NCI-H748 (cell line): ENCODE measurements at regions not wholly inside any gene's neighbourhood (a gene's known extent, or its start where the extent isn't known, plus 50 kb on each side); places are given as distances from the start of the nearest gene placed in this dataset.
A peak's percentile ranks its signal among the peaks of the same experiment; 100 is the strongest.

Experiments
- DNase-seq: peaks from one replicate; lab custom pipeline; 2025; ENCODE audit not compliant: unreplicated experiment; lab: John Stamatoyannopoulos, UW

GRCh38 chr12:98453492-98453891, 61.9 kb upstream of the TMPO start:
- DNase-seq, result no peak

GRCh38 chr12:98456041-98456440, 59.3 kb upstream of the TMPO start:
- peak; percentile 42 for DNase-seq

GRCh38 chr12:98456576-98457573, 58.5 kb upstream of the TMPO start:
- DNase-seq, result peak; percentile 83

GRCh38 chr12:98464190-98464589, 51.2 kb upstream of the TMPO start:
- no peak for DNase-seq

- no peak for DNase-seq
Observed at GRCh38 chr12:98465505-98465904, 49.9 kb upstream of the TMPO start.
